Transverse colon (tissue), 4 donors: ENCODE measurements at regions not wholly inside any gene's neighbourhood (a gene's known extent, or its start where the extent isn't known, plus 50 kb on each side); places are given as distances from the start of the nearest gene placed in this dataset.

Experiments used
- DNase-seq: peaks from one replicate; pipeline ENCODE4 v3.0.0-alpha.2; 2019
- H3K27ac ChIP-seq, 4 donors: fragments of 200-600 bp; sonication (generic); 2 replicates each; pipeline ENCODE4 v1.5.1; 2016 to 2018; ENCODE audit warnings: inconsistent platforms in 4 of 4
- H3K27me3 ChIP-seq: fragments of 200-600 bp; sonication (generic); 2 replicates; pipeline ENCODE4 v1.5.1; 2017; ENCODE audit warnings: inconsistent platforms
- H3K36me3 ChIP-seq, 4 donors: fragments of 200-600 bp; sonication (generic); 2 replicates each; pipeline ENCODE4 v1.5.1; 2017 to 2019; ENCODE audit warnings: inconsistent platforms in 4 of 4
- H3K4me1 ChIP-seq, 4 donors: fragments of 200-600 bp; sonication (generic); 2 replicates each; pipeline ENCODE4 v1.5.1; 2017 to 2020; ENCODE audit warnings: inconsistent platforms in 4 of 4
- H3K4me3 ChIP-seq, 4 donors: fragments of 200-600 bp; sonication (generic); 1 replicate in 1 of 4; 2 replicates in 3 of 4; pipeline versions ENCODE4 v1.5.1 to v1.6.1; 2017 to 2019; ENCODE audit warnings: inconsistent platforms in 4 of 4
- H3K9me3 ChIP-seq, 2 donors: fragments of 200-600 bp; sonication (generic); 2 replicates each; pipeline ENCODE4 v1.5.1; 2017 to 2019; ENCODE audit warnings: inconsistent platforms in 2 of 2
- EP300 ChIP-seq: sonication (generic); formaldehyde crosslinking; IDR thresholded peaks from one replicate; pipeline ENCODE4 v1.6.1; 2017; ENCODE audit warnings: antibody characterized with exemption, low read depth
- POLR2A ChIP-seq: fragments of 450-650 bp; IDR thresholded peaks from one replicate; pipeline ENCODE4 v1.6.1; 2016; ENCODE audit warnings: antibody characterized with exemption, mild to moderate bottlenecking, moderate library complexity
- POLR2AphosphoS5 ChIP-seq, 3 donors: sonication (generic); formaldehyde crosslinking; IDR thresholded peaks; one replicate each; pipeline ENCODE4 v1.6.1; 2016; ENCODE audit warnings: antibody characterized with exemption in 3 of 3
- WGBS, 2 donors: methylation state at CpG; one replicate each; pipeline ENCODE4 v1.1.5; 2018; ENCODE audit warnings: low coverage in 1 of 2; 5-methylcytosine and 5-hydroxymethylcytosine counted together
- in situ Hi-C, 4 donors: fragments of 200-750 bp; cut with MboI; loops; one replicate each; pipeline versions ENCODE4 v1.15.0 to v1.15.1; 2017; ENCODE audit warnings: low sequenced_read_pairs in 3 of 4, low pct_ligation_motif_present in 1 of 4, low pct_unique_long_range_greater_than_20kb in 1 of 4
- intact Hi-C: fragments of 100-400 bp; cut with DNase I; formaldehyde crosslinking; loops from one replicate; pipeline ENCODE4 v1.15.1; 2023; ENCODE audit warnings: low total_unique reads
- TF ChIP-seq, protein P1 (sequence below), 5 experiments: fragments of 200-600 bp in 3 of 5; fragments of 450-650 bp in 2 of 5; sonication (generic) in 3 of 5; IDR thresholded peaks; 1 replicate in 2 of 5; 2 replicates in 3 of 5; pipeline ENCODE4 v1.5.1; 2016 to 2017; ENCODE audit warnings: antibody characterized with exemption in 5 of 5, inconsistent platforms in 3 of 5, mild to moderate bottlenecking in 2 of 5, moderate library complexity in 1 of 5

GRCh38 chr17:72349011-72349410 lies 228.2 kb downstream of the SOX9 start:
- H3K9me3 ChIP-seq: no peaks in the 10 kb centered on the region
- 55 to 79% methylated on average over 2 to 4 of the region's 4 CpGs for WGBS, 2 donors
- no peak for DNase-seq
- intact Hi-C loops: no loop called here
- no peak overlapping the region for H3K4me3 ChIP-seq
- in situ Hi-C loops: no loop called here
- H3K36me3 ChIP-seq: no peaks in the 10 kb centered on the region
- H3K27me3 ChIP-seq: no peaks in the 10 kb centered on the region
- no peaks in the 10 kb centered on the region for H3K4me1 ChIP-seq
- no peak overlapping the region for H3K27ac ChIP-seq
- TF ChIP-seq POLR2A: no peak
- no peak for TF ChIP-seq POLR2AphosphoS5 (IDR thresholded peaks at IDR 0.05)
- TF ChIP-seq, protein P1, sequence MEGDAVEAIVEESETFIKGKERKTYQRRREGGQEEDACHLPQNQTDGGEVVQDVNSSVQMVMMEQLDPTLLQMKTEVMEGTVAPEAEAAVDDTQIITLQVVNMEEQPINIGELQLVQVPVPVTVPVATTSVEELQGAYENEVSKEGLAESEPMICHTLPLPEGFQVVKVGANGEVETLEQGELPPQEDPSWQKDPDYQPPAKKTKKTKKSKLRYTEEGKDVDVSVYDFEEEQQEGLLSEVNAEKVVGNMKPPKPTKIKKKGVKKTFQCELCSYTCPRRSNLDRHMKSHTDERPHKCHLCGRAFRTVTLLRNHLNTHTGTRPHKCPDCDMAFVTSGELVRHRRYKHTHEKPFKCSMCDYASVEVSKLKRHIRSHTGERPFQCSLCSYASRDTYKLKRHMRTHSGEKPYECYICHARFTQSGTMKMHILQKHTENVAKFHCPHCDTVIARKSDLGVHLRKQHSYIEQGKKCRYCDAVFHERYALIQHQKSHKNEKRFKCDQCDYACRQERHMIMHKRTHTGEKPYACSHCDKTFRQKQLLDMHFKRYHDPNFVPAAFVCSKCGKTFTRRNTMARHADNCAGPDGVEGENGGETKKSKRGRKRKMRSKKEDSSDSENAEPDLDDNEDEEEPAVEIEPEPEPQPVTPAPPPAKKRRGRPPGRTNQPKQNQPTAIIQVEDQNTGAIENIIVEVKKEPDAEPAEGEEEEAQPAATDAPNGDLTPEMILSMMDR (IDR thresholded peaks at IDR 0.05): no peak
- TF ChIP-seq EP300: no peak

- DNase-seq: no peak
- WGBS, 2 donors: 70% methylated on average over 13 of the region's 13 CpGs; no CpG with 5 or more reads in 1 of the 2 donors
- Histone ChIP-seq H3K36me3 (no peaks in the 10 kb centered on the region), H3K27me3 (no peaks in the 10 kb centered on the region), H3K4me3 (no peak overlapping the region), H3K4me1 (no peaks in the 10 kb centered on the region), H3K9me3 (no peaks in the 10 kb centered on the region), H3K27ac (no peak overlapping the region)
- TF ChIP-seq EP300 (no peak), POLR2AphosphoS5 (IDR thresholded peaks at IDR 0.05) (no peak), POLR2A (no peak)
- TF ChIP-seq, protein P1 (IDR thresholded peaks at IDR 0.05): no peak
- intact Hi-C loops: no loop called here
- in situ Hi-C loops: no loop called here
These were observed 228.7 kb downstream of the SOX9 start for GRCh38 chr17:72349491-72349995.

DNA sequence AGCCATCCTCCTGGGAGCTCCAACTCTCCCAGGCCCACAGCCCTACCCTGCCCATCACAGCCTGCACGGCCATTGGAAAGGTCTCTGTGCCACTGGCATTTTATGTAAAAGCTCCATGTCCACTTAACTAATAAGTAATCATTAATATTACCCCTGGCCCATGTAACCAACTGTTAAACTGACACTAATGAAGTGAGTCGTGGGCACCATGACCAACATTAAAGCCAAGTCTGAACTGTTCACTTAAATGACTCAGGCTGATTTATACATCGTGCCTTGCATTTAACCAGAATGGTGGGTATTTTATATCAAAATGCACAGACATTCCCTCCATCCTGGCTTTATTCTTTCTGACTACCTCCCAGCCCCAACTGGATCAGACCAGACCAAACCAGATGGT lies 229.3 kb downstream of the SOX9 start:
- Histone ChIP-seq H3K27ac (no peak overlapping the region), H3K4me3 (no peak overlapping the region), H3K4me1 (no peaks in the 10 kb centered on the region), H3K9me3 (no peaks in the 10 kb centered on the region), H3K27me3 (no peaks in the 10 kb centered on the region), H3K36me3 (no peaks in the 10 kb centered on the region)
- in situ Hi-C loops (no loop called here), intact Hi-C loops (no loop called here)
- no peak for DNase-seq
- TF ChIP-seq, protein P1 (IDR thresholded peaks at IDR 0.05): no peak
- no peak for TF ChIP-seq POLR2AphosphoS5 (IDR thresholded peaks at IDR 0.05)
- no peak for TF ChIP-seq EP300
- TF ChIP-seq POLR2A: no peak
- 96% methylated on average over 3 of the region's 3 CpGs; no CpG with 5 or more reads in 1 of the 2 donors for whole genome bisulfite sequencing, 2 donors

- no peak for TF ChIP-seq POLR2A
- TF ChIP-seq EP300: no peak
- TF ChIP-seq, protein P1 (IDR thresholded peaks at IDR 0.05): no peak
- TF ChIP-seq POLR2AphosphoS5 (IDR thresholded peaks at IDR 0.05): no peak
- no peaks in the 10 kb centered on the region for H3K36me3 ChIP-seq
- in situ Hi-C loops: no loop called here
- H3K9me3 ChIP-seq: no peaks in the 10 kb centered on the region
- 80% methylated on average over 6 of the region's 6 CpGs; no CpG with 5 or more reads in 1 of the 2 donors for WGBS, 2 donors
- H3K27me3 ChIP-seq: no peaks in the 10 kb centered on the region
- no peak overlapping the region for H3K27ac ChIP-seq
- H3K4me3 ChIP-seq: no peak overlapping the region
- no peak for DNase-seq
- H3K4me1 ChIP-seq: no peaks in the 10 kb centered on the region
- intact Hi-C loops: no loop called here
These were observed 230.5 kb downstream of the SOX9 start for GRCh38 chr17:72351365-72351764.
